HG02840 (cell line): ENCODE measurements at regions not wholly inside any gene's neighbourhood (a gene's known extent, or its start where the extent isn't known, plus 50 kb on each side); places are given as distances from the start of the nearest gene placed in this dataset.

Experiments used
- ATAC-seq: cut with Tn5 transposase; IDR thresholded peaks from one replicate; pipeline ENCODE4 v1.9.1; 2021; ENCODE audit warnings: mild to moderate bottlenecking, moderate library complexity, moderate number of reproducible peaks; ENCODE audit not compliant: unreplicated experiment, low FRiP score

GRCh38 chr4:19379191-19379708 is 872.5 kb upstream of the SLIT2 start:
- no peak for ATAC-seq

- no peak for ATAC-seq
These were observed 875.8 kb upstream of the SLIT2 start for GRCh38 chr4:19375931-19376330.

DNA sequence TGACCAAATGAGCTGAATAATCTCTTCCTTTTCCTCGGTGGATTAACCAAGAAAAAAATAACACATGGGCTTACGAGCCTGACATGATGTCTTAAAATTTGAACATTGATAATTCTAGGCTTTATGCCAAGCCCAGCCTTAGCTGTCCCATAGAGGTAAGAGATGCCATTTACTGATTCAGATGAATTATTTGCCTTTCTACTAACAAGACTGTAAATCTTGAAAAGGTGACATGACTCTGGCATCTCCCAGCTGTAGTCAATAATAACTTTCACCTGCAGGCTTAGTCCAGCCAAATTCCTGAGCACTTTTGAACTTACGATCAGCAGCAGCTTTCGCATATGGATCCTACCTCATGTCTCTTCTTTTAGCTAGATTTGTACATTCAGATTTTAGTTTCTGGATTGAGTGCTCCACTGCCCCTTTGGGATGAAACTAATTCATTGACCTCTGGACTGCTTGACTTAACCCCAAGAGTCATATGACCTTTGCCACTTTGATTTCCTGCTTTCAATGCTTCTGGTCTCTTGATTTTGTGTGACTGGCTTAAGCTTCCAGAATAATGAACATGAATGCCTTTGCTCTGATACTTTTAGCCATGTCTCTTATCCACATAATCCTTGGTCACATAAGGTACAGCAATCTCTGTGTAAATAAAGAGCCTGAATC is 876.4 kb upstream of the SLIT2 start:
- no peak for ATAC-seq

- ATAC-seq, result no peak
These were observed 879.3 kb upstream of the SLIT2 start for GRCh38 chr4:19372390-19372789.

- no peak for ATAC-seq
These were observed 882.9 kb upstream of the SLIT2 start for GRCh38 chr4:19368800-19369199.

DNA sequence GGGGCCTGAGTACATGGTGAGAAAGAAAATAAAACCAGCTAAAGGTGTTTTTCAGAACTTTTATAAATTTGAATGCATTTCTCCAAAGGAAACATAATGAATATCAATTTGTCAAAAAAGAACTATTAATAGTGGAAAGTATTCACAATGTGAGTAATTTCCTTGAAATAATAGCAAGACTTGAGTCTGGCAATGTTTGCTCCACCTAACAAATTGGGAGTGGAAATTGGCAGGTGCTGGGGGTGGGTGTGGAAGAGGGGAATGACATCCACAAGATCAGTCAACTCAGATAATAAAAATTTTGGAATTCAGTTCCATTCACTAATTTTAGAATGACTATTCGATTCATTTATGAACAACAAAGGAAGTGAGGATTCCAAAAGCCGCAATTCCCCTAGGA is 884.8 kb upstream of the SLIT2 start:
- ATAC-seq, result no peak

DNA sequence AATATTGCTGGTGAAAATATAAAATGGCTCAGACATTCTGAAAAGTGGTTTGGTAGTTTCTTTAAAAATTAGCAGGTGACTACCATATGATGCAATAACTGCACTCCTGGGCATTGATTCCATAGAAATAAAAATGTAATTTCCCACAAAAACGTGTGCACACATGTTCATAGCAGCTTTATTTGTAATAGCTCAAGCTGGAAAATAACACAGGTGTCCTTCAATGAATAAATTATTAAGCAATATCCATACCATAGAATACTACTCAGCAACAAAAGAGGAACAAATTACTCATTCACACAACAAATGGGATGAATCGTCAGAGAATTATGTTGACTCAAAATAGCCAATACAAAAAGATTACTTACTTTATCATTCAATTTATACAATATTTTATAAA is 893.7 kb upstream of the SLIT2 start:
- ATAC-seq, result no peak

DNA sequence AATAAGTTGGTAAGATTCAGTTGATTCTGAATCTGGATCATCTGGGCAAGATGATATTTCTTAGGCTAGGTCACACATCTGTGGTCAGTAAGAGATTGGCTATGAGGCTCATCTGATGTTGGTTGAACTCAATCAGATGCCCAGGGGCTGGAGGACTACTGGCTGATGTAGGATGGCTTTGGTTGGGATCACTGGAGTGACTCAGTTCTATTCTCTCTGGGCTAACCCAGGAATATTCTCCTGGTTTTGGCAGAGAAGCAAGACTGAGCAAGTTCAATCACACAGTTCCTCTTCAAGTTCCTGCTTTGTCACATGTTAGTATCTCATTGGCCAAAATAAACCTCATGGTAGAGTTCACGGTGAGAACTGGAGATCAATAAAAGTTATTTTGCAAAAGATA is 902.3 kb upstream of the SLIT2 start:
- ATAC-seq, result no peak

GRCh38 chr4:19348746-19349145 is 903.0 kb upstream of the SLIT2 start:
- ATAC-seq, result no peak

- ATAC-seq, result no peak
These were observed 905.1 kb upstream of the SLIT2 start for GRCh38 chr4:19346636-19347035.

DNA sequence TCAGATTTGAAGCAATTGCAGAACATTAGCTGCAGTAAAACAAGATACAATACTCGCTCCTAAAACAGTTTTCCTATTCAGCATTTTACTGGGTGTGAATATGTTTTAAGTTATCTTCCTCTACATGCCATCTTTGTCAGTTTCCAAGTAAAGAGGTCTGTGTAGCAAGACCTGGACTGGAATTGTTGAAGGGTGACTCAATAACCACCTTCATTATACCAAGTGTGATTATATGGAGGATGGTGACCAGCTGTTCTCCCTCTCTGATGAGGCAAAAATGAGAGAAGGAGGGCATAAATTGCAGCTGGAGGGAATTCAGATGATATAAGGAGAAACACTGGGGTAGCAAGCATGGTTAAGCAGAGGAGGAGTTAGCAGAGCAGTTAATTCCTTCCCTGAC is 922.1 kb upstream of the SLIT2 start:
- ATAC-seq, result no peak

DNA sequence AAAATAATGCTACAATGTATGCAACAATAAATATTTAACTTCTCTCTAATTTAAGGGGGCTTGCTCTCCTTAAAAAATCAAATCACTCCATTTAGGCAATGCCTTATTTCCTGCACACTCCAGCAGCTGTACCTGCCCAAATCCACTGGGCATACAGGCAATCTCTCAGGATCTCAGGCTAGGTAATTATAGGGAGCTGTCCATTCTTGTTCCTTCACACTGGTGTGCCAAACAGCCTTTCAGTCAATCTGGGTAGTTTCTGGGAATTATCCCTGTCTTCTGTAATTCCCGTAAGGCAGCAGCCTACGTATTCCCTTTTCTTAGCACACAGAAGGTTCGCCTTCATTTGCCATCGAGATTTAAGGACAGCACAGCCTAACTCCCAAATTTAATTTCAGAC is 922.6 kb upstream of the SLIT2 start:
- no peak for ATAC-seq

- no peak for ATAC-seq
These were observed 924.3 kb upstream of the SLIT2 start for GRCh38 chr4:19327364-19327763.

DNA sequence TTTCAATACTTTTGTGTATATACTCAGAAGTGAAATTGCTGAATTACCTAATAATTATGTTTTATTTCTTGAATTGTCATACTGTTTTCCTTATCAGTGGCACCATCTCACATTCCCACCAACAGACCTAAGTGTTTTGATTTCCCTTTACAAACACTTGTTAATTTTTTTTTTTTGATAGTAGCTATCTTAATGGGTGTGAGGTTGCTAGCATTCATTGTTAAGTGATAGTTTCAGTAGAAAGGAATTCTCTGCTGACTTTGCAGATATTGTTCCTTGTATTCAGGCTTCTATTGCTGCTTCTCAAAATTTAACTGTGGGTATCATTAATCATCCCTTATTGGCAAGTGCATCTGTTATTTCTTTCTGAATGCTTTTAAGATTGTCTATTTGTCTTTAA is 927.5 kb upstream of the SLIT2 start:
- ATAC-seq, result no peak

DNA sequence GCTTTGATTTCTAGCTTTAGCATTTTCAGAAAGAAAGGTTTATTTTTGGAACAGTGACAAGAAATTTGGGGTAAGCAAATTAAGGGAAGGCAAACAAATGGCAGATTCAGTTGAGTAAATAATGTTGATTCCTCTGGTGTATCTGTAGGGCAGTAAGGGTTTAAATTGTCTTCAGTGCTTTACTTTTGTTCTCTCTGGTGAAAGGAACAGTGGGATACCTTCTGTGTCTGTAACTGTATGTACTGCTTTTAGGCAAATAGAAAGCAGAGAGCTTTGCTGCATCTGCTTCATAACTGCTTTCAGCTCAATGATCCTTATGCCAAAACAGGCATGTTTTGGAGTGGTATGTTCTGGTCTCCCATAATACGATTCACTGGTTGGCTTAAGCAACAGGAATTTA is 932.1 kb upstream of the SLIT2 start:
- ATAC-seq, result no peak

DNA sequence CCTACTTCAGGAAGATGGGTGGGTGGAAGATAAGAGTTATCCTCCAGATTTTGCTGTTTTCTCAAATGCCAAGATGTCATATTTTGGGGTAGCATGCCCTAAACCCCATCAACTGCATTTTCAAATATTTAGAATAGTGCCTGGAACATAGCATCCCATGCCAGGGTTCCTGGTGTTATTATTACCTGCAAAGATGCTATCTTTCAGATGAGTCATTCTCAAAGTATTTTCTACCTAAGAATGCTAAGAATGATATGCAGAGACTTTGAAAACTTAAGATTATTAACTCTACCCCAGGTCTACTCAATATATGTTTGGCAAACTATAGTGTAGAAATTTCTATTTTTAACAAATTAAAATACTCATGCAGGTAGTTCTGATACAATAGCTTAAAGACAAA is 934.3 kb upstream of the SLIT2 start:
- ATAC-seq, result no peak

DNA sequence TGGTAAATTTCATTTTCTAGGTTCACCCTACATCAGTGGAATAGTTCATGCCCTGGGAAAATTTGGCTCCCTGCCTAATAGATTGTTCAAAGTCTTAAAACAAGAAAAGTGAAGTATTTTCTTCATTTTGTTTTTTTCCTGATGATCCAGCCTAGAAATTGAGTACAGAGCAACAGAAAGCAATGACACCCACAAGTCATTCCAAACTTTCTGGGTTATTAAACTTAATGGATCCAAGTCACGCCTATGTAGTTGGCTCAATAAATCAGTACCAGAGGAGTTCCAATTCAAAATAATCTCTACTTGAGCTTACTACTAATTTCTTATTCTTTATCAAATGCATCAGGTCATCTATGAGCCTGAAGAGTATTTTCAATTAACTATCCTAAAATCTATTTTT is 937.6 kb upstream of the SLIT2 start:
- ATAC-seq, result no peak

DNA sequence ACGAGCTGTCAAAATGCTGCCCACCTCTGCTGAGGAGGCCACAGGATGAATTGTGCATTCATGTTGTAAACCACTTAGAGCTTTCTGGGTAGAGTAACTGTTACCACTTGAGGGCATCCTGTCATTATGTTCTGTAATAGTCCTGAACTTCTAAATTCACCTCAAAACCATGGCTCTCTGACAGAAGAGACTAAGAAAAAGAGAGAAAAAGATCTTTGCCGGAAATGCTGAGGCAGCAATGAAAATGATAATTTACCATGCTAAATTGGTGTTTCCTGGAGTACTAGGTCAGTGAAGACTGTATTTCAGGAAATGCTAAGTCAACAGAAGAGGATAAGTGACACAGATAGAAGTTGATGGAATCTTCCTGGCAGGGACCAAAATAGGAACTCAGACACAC is 942.3 kb upstream of the SLIT2 start:
- no peak for ATAC-seq

- no peak for ATAC-seq
These were observed 947.7 kb upstream of the SLIT2 start for GRCh38 chr4:19304028-19304427.

GRCh38 chr4:19301527-19301926 is 950.2 kb upstream of the SLIT2 start:
- no peak for ATAC-seq

DNA sequence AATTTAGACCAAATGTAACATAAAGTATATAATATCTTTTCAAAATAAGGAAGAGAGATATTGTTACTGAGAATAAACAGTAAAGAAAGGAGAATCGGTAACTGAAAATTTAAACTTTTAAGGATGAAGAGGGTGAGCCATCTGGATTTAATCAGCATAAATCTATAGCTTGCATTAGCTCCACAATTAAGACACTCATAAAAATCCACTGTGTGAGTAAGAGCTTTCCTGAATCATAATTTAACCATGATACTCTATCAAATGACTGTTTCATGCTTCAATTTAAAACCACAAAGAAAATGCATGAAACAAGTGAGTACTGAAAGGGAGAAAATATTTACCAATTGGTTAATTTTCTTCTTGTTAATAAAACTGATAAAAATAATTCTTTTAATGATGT is 951.5 kb upstream of the SLIT2 start:
- no peak for ATAC-seq

DNA sequence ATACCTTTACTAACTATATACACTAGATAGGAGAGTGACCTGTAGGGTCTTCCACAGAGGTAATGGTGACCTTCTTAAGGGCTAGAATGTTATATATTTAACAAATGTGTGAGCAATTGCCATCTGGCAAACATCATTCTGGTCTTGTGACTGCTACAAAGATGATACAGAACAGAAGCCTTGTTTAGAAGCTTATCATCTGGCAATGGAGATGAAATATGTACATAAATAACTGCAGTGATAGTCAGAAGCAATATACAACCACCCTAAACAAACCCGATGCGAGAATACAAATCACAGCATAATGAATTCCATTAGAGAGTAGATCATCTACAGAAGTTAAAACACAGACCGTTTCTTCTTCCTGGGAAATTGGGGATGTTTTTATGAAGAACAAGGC is 952.7 kb upstream of the SLIT2 start:
- no peak for ATAC-seq

GRCh38 chr4:19293781-19294180 is 957.9 kb upstream of the SLIT2 start:
- ATAC-seq, result no peak
